ENCODE measurements at regions not wholly inside any gene's neighbourhood (a gene's known extent, or its start where the extent isn't known, plus 50 kb on each side); places are given as distances from the start of the nearest gene placed in this dataset.

GRCh38 chr4:11505221-11505971, 76.7 kb upstream of the HS3ST1 start:
- ChIA-PET POLR2A (no interaction called here), CTCF (no interaction called here)
- H3K9ac ChIP-seq: no peak overlapping the region
- H3F3A ChIP-seq (replicated peaks; ENCODE audit: insufficient read depth): no peaks in the 10 kb centered on the region
- no peak for TF ChIP-seq USF2 (IDR thresholded peaks at IDR 0.05; ENCODE audit: borderline replicate concordance, low read depth, low read length)
- no peak for TF ChIP-seq RCOR1 (IDR thresholded peaks at IDR 0.05; ENCODE audit: low read length)
- 8% methylated on average over 5 of the region's 5 CpGs for WGBS (ENCODE audit: low lambda C conversion rate)
- H3K4me1 ChIP-seq (ENCODE audit: control insufficient read depth in 1 of 2, insufficient read depth in 2 of 2, low read depth in 1 of 2, low read length in 1 of 2): no peaks in the 10 kb centered on the region
- H3K27me3 ChIP-seq (ENCODE audit: insufficient read depth): no peaks in the 10 kb centered on the region
- H3K4me2 ChIP-seq: no peak overlapping the region
- no peaks in the 10 kb centered on the region for H4K20me1 ChIP-seq (ENCODE audit: insufficient read depth)
- H3K79me2 ChIP-seq (ENCODE audit: insufficient read depth): no peaks in the 10 kb centered on the region
- no peaks in the 10 kb centered on the region for H3K36me3 ChIP-seq (replicated peaks in 1 of 2; ENCODE audit: control insufficient read depth in 1 of 2, insufficient read depth in 2 of 2, low read length in 1 of 2)
- no peaks in the 10 kb centered on the region for H3K9me3 ChIP-seq
- no peaks in the 10 kb centered on the region for H3K9me2 ChIP-seq
- H3K27ac ChIP-seq (ENCODE audit: low read depth in 2 of 2, low read length in 1 of 2): no peak overlapping the region
- H2AFZ ChIP-seq (ENCODE audit: low read depth): no peak overlapping the region
- DNase-seq: no peak
- no peak overlapping the region for H3K4me3 ChIP-seq (ENCODE audit: low read depth in 2 of 2, low read length in 1 of 2)

- H3K27ac ChIP-seq (ENCODE audit: low read depth in 2 of 2, low read length in 1 of 2): no peak overlapping the region
- H3F3A ChIP-seq (replicated peaks; ENCODE audit: insufficient read depth): no peaks in the 10 kb centered on the region
- H3K79me2 ChIP-seq (ENCODE audit: insufficient read depth): no peaks in the 10 kb centered on the region
- ChIA-PET CTCF (no interaction called here), POLR2A (no interaction called here)
- no peaks in the 10 kb centered on the region for H3K9me3 ChIP-seq
- no peaks in the 10 kb centered on the region for H3K4me1 ChIP-seq (ENCODE audit: control insufficient read depth in 1 of 2, insufficient read depth in 2 of 2, low read depth in 1 of 2, low read length in 1 of 2)
- no peaks in the 10 kb centered on the region for H3K9me2 ChIP-seq
- no peak overlapping the region for H2AFZ ChIP-seq (ENCODE audit: low read depth)
- H3K9ac ChIP-seq: no peak overlapping the region
- no peak overlapping the region for H3K4me2 ChIP-seq
- WGBS (ENCODE audit: low lambda C conversion rate): 11% methylated on average over 2 of the region's 3 CpGs
- H3K36me3 ChIP-seq (replicated peaks in 1 of 2; ENCODE audit: control insufficient read depth in 1 of 2, insufficient read depth in 2 of 2, low read length in 1 of 2): no peaks in the 10 kb centered on the region
- H3K4me3 ChIP-seq (ENCODE audit: low read depth in 2 of 2, low read length in 1 of 2): no peak overlapping the region
- H4K20me1 ChIP-seq (ENCODE audit: insufficient read depth): no peaks in the 10 kb centered on the region
- DNase-seq: no peak
- no peaks in the 10 kb centered on the region for H3K27me3 ChIP-seq (ENCODE audit: insufficient read depth)
- TF ChIP-seq RAD21 (IDR thresholded peaks at IDR 0.05; ENCODE audit: low read length) (no peak), IRF3 (IDR thresholded peaks at IDR 0.05; ENCODE audit: low read depth, low read length) (no peak), CHD2 (IDR thresholded peaks at IDR 0.05; ENCODE audit: low read length, partially characterized antibody) (no peak), GATA2 (CRISPR knock-in tag; IDR thresholded peaks at IDR 0.05) (no peak), TCF12 (IDR thresholded peaks at IDR 0.05) (no peak), EZH2phosphoT487 (IDR thresholded peaks at IDR 0.05; ENCODE audit: borderline replicate concordance, low read depth) (no peak), SIN3A (IDR thresholded peaks at IDR 0.05; ENCODE audit: borderline replicate concordance, low read depth, low read length) (no peak), RXRA (IDR thresholded peaks at IDR 0.05; ENCODE audit: borderline replicate concordance, low read depth) (no peak), REST (IDR thresholded peaks at IDR 0.05; ENCODE audit: low read depth, low read length) (no peak), FOXM1 (IDR thresholded peaks at IDR 0.05; ENCODE audit: low read depth) (no peak), NRF1 (IDR thresholded peaks at IDR 0.05; ENCODE audit: low read depth, low read length) (no peak), MEF2A (IDR thresholded peaks at IDR 0.05; ENCODE audit: borderline replicate concordance, low read depth) (no peak), RCOR1 (IDR thresholded peaks at IDR 0.05; ENCODE audit: low read length) (no peak), MAX (IDR thresholded peaks at IDR 0.05; ENCODE audit: low read depth) (no peak), EP300 (IDR thresholded peaks at IDR 0.05; ENCODE audit: borderline replicate concordance in 1 of 2, low read depth in 1 of 2, low read length in 1 of 2) (no peak), MXI1 (IDR thresholded peaks at IDR 0.05; ENCODE audit: low read depth, low read length) (no peak), ZBTB33 (IDR thresholded peaks at IDR 0.05; ENCODE audit: borderline replicate concordance, low read depth) (no peak)
Observed at GRCh38 chr4:11503166-11503565, 74.5 kb upstream of the HS3ST1 start.
